ENCODE measurements at regions not wholly inside any gene's neighbourhood (a gene's known extent, or its start where the extent isn't known, plus 50 kb on each side); places are given as distances from the start of the nearest gene placed in this dataset.

GRCh38 chr12:127857661-127858060 is 409.3 kb upstream of the TMEM132C start (continued):
- TF ChIP-seq POLR2AphosphoS5 (IDR thresholded peaks at IDR 0.05; ENCODE audit: low read depth, low read length) (no peak), E2F6 (IDR thresholded peaks at IDR 0.05) (no peak), HDAC6 (IDR thresholded peaks at IDR 0.05; ENCODE audit: low read depth, low read length) (no peak), SRF (IDR thresholded peaks at IDR 0.05; ENCODE audit: low read depth, low read length) (no peak), JUND (IDR thresholded peaks at IDR 0.05; ENCODE audit: low read length) (no peak), EZH2 (IDR thresholded peaks at IDR 0.05; ENCODE audit: low read depth, low read length, severe bottlenecking) (no peak), RFX5 (IDR thresholded peaks at IDR 0.05; ENCODE audit: borderline replicate concordance, low read depth, low read length) (no peak)
